ENCODE measurements at regions not wholly inside any gene's neighbourhood (a gene's known extent, or its start where the extent isn't known, plus 50 kb on each side); places are given as distances from the start of the nearest gene placed in this dataset.

GRCh38 chr3:88403319-88403718 lies 253.6 kb downstream of the C3orf38 start:
- TF ChIP-seq CTCF (IDR thresholded peaks at IDR 0.05) (no peak), POLR2A (IDR thresholded peaks at IDR 0.05) (no peak), POLR2AphosphoS5 (IDR thresholded peaks at IDR 0.05) (no peak)

All from breast epithelium (tissue), 3 donors.